ENCODE measurements at regions not wholly inside any gene's neighbourhood (a gene's known extent, or its start where the extent isn't known, plus 50 kb on each side); places are given as distances from the start of the nearest gene placed in this dataset.
"Not testable (repeated sequence)": the region's sequence is repeated elsewhere in the genome, so short reads cannot be mapped to it uniquely, and the experiment has no call there.

DNA sequence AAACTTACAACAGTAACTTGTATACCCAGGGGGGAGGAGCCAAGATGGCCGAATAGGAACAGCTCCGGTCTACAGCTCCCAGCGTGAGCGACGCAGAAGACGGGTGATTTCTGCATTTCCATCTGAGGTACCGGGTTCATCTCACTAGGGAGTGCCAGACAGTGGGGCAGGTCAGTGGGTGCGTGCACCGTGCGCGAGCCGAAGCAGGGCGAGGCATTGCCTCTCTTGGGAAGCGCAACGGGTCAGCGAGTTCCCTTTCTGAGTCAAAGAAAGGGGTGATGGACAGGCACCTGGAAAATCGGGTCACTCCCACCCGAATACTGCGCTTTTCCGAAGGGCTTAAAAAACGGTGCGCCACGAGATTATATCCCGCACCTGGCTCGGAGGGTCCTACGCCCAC, 278.8 kb downstream of the FAM47B start:
- H3K27ac Mint-ChIP-seq; CTCF ChIA-PET; H3K4me1 Mint-ChIP-seq; H3K27me3 Mint-ChIP-seq; DNase-seq; H3K4me3 Mint-ChIP-seq; ATAC-seq; H3K36me3 Mint-ChIP-seq; H3K9me3 Mint-ChIP-seq (ENCODE audit: low read depth): not testable (repeated sequence)

- H3K36me3 Mint-ChIP-seq = no peaks in the 10 kb centered on the region
These were observed 301.6 kb downstream of the FAM47B start for GRCh38 chrX:35244088-35244741.

DNA sequence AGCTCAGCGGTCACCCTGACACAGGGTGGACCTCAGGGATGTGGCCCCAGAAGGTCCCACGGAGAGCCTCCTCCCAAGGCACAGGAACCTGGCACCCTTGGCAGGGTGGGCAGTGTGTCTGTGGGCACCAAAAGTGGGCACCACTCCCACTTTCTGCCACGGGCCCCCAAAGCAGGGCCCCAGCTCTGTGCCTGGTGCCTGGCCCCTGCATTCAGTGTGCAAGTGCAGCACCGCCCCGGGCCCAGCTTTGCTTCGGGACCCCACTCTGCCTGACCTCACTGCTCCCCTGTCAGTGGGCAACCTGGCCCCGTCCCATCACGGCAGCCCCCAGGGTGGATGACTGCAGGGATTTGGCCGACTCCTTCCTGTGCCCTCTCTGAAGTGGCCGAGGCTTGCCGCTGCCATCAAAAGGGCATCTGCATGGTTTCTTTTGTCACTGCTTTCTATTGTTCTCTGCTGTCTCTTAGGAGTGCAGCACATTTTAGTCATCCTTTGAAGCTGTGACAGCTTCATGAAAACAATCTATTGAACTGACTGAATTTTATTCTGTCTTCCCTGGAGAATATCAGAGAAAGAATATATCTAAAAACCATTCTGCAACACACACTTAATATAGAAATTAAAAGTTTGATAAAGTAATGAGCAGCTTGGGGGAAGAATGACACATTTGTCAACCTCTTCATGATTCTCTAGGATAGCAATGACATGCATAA, 302.4 kb downstream of the FAM47B start:
- Mint-ChIP-seq H3K27me3 (no peaks in the 10 kb centered on the region), H3K4me1 (no peaks in the 10 kb centered on the region), H3K9me3 (ENCODE audit: low read depth) (no peaks in the 10 kb centered on the region), H3K36me3 (no peaks in the 10 kb centered on the region), H3K4me3 (no peak overlapping the region), H3K27ac (no peak overlapping the region)
- DNase-seq = no peak
- CTCF ChIA-PET = no interaction called here
- no peak for ATAC-seq

More at GRCh38 chrX:35244088-35244741, 301.6 kb downstream of the FAM47B start:
- no peaks in the 10 kb centered on the region for H3K9me3 Mint-ChIP-seq (ENCODE audit: low read depth)
- H3K4me1 Mint-ChIP-seq = no peaks in the 10 kb centered on the region
- H3K27me3 Mint-ChIP-seq = no peaks in the 10 kb centered on the region
- no peak overlapping the region for H3K4me3 Mint-ChIP-seq
- ATAC-seq (no peak), DNase-seq (no peak)
- CTCF ChIA-PET = no interaction called here
- H3K27ac Mint-ChIP-seq = no peak overlapping the region

- no peaks in the 10 kb centered on the region for H3K27me3 Mint-ChIP-seq
- H3K36me3 Mint-ChIP-seq = no peaks in the 10 kb centered on the region
- H3K4me3 Mint-ChIP-seq = no peak overlapping the region
- DNase-seq (no peak), ATAC-seq (no peak)
- H3K9me3 Mint-ChIP-seq (ENCODE audit: low read depth) = no peaks in the 10 kb centered on the region
- H3K4me1 Mint-ChIP-seq = no peaks in the 10 kb centered on the region
- CTCF ChIA-PET = no interaction called here
- no peak overlapping the region for H3K27ac Mint-ChIP-seq
These were observed 308.6 kb downstream of the FAM47B start for GRCh38 chrX:35251226-35251625.

GRCh38 chrX:35276115-35276514, 333.5 kb downstream of the FAM47B start:
- no peak for DNase-seq
- Mint-ChIP-seq H3K27me3 (no peaks in the 10 kb centered on the region), H3K36me3 (no peaks in the 10 kb centered on the region), H3K9me3 (ENCODE audit: low read depth) (no peaks in the 10 kb centered on the region), H3K27ac (no peak overlapping the region), H3K4me1 (no peaks in the 10 kb centered on the region), H3K4me3 (no peak overlapping the region)
- no peak for ATAC-seq
- CTCF ChIA-PET = no interaction called here

- H3K27me3 Mint-ChIP-seq = no peaks in the 10 kb centered on the region
- H3K27ac Mint-ChIP-seq = no peak overlapping the region
- CTCF ChIA-PET = no interaction called here
- DNase-seq = no peak
- H3K4me3 Mint-ChIP-seq = no peak overlapping the region
- no peaks in the 10 kb centered on the region for H3K4me1 Mint-ChIP-seq
- ATAC-seq = no peak
- H3K36me3 Mint-ChIP-seq = no peaks in the 10 kb centered on the region
- no peaks in the 10 kb centered on the region for H3K9me3 Mint-ChIP-seq (ENCODE audit: low read depth)
These were observed 342.8 kb downstream of the FAM47B start for GRCh38 chrX:35285289-35285962.

- ATAC-seq = no peak
- CTCF ChIA-PET = no interaction called here
- no peaks in the 10 kb centered on the region for H3K9me3 Mint-ChIP-seq (ENCODE audit: low read depth)
- no peaks in the 10 kb centered on the region for H3K4me1 Mint-ChIP-seq
- H3K36me3 Mint-ChIP-seq = no peaks in the 10 kb centered on the region
- H3K27ac Mint-ChIP-seq = no peak overlapping the region
- no peak overlapping the region for H3K4me3 Mint-ChIP-seq
- DNase-seq = no peak
- no peaks in the 10 kb centered on the region for H3K27me3 Mint-ChIP-seq
These were observed 346.1 kb downstream of the FAM47B start for GRCh38 chrX:35288657-35289056.

DNA sequence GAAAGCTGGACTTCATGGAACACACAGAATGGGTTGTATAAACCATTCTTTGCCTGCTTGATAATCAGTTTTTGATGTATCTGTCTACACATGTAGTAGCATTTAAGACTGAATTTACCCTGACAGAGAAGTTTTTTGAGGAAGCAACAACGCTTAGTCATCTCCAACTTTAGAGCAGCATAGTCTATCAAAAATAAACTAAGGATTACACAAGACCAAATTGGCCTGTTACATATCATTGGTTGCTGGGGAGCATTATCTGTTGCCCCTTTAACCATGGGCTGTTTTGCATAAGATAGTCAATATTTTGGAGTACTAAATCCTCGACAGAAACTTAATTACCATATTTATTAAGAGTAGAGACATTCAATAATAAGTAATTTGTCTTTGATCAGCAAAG, 347.4 kb downstream of the FAM47B start:
- CTCF ChIA-PET = no interaction called here
- ATAC-seq = no peak

DNA sequence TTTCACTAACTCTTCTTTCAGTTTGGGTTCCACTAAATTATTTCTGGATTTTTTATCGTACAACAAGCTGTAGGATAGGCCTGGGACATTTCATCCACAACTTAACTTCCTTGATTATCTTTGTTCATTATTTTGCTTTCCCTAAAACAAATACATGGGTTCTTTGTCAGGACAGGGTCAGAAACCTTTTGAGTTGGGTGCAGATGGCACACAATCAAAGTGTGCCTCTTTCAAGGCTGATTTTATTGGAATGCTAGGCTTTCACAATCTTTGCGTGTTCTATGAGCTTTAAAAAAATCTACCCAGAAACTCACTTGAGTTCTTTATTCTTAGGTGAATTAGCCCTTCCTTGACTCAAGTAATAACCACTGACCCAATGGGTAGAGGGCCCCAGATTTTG, 348.4 kb downstream of the FAM47B start:
- ATAC-seq (no peak), DNase-seq (no peak)
- CTCF ChIA-PET = interaction anchor here (1.2 kb wide), 1 partner anchor 32 kb away, joined by 3 read pairs; no protein-coding TSS in a partner anchor
- no peaks in the 10 kb centered on the region for H3K4me1 Mint-ChIP-seq
- no peak overlapping the region for H3K27ac Mint-ChIP-seq
- H3K9me3 Mint-ChIP-seq (ENCODE audit: low read depth) = no peaks in the 10 kb centered on the region
- no peaks in the 10 kb centered on the region for H3K27me3 Mint-ChIP-seq
- no peak overlapping the region for H3K4me3 Mint-ChIP-seq
- H3K36me3 Mint-ChIP-seq = no peaks in the 10 kb centered on the region

More for the DNA sequence above, 347.4 kb downstream of the FAM47B start:
- Mint-ChIP-seq H3K4me3 (no peak overlapping the region), H3K4me1 (no peaks in the 10 kb centered on the region), H3K9me3 (ENCODE audit: low read depth) (no peaks in the 10 kb centered on the region), H3K27me3 (no peaks in the 10 kb centered on the region), H3K36me3 (no peaks in the 10 kb centered on the region), H3K27ac (no peak overlapping the region)
- no peak for DNase-seq

DNA sequence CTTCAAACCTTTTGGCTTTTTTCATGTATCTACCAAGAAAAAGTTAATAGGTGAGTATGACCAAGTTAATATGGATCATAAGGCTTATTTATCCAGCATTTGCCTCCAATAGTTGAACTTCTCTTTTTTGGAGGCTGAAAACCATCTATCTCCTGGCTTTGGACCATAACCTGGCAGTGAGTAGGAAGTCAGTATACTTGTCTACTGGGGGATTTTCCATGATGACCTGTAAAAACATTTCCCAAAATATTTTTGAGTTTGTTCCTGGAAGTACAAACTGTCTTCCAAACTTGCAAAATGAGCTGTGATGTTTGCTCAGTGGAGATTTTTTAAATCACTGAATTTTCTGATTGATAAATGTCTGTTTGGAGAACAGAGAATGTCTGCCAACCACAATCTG, 349.9 kb downstream of the FAM47B start:
- ATAC-seq (no peak), DNase-seq (no peak)
- Mint-ChIP-seq H3K27ac (no peak overlapping the region), H3K9me3 (ENCODE audit: low read depth) (no peaks in the 10 kb centered on the region), H3K27me3 (no peaks in the 10 kb centered on the region), H3K4me1 (no peaks in the 10 kb centered on the region), H3K4me3 (no peak overlapping the region), H3K36me3 (no peaks in the 10 kb centered on the region)
- CTCF ChIA-PET = no interaction called here

GRCh38 chrX:35305037-35305436, 362.4 kb downstream of the FAM47B start:
- H3K4me1 Mint-ChIP-seq; DNase-seq; H3K4me3 Mint-ChIP-seq; H3K36me3 Mint-ChIP-seq; H3K27ac Mint-ChIP-seq; ATAC-seq; CTCF ChIA-PET; H3K9me3 Mint-ChIP-seq (ENCODE audit: low read depth); H3K27me3 Mint-ChIP-seq: not testable (repeated sequence)

- Mint-ChIP-seq H3K4me3 (no peak overlapping the region), H3K27me3 (no peaks in the 10 kb centered on the region), H3K9me3 (ENCODE audit: low read depth) (no peaks in the 10 kb centered on the region), H3K4me1 (no peaks in the 10 kb centered on the region), H3K27ac (no peak overlapping the region), H3K36me3 (no peaks in the 10 kb centered on the region)
- CTCF ChIA-PET = no interaction called here
- no peak for DNase-seq
- ATAC-seq = no peak
These were observed 397.2 kb downstream of the FAM47B start for GRCh38 chrX:35339796-35340195.

DNA sequence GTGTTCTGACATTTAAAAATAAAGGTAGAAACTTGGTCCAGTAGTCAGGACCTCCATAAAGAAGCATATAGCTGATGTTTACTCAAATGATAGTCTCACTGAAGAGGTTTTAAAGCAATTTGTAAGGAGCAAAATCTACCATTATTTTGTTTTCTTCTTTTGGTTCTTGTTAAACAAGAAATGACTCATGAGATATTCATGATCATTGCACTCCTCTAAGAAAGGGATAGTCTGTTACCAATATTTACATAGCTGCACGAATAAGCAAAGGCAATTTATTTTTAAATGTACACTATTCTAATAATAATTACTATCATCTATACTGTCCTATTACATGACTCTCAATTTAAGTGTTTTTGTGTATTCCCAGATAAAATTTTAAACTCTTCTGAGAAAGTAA, 397.9 kb downstream of the FAM47B start:
- no peaks in the 10 kb centered on the region for H3K27me3 Mint-ChIP-seq
- no peaks in the 10 kb centered on the region for H3K9me3 Mint-ChIP-seq (ENCODE audit: low read depth)
- DNase-seq (no peak), ATAC-seq (no peak)
- no peak overlapping the region for H3K4me3 Mint-ChIP-seq
- no peaks in the 10 kb centered on the region for H3K4me1 Mint-ChIP-seq
- no peak overlapping the region for H3K27ac Mint-ChIP-seq
- no peaks in the 10 kb centered on the region for H3K36me3 Mint-ChIP-seq
- CTCF ChIA-PET = no interaction called here

- Mint-ChIP-seq H3K27me3 (no peaks in the 10 kb centered on the region), H3K4me3 (no peak overlapping the region), H3K27ac (no peak overlapping the region), H3K9me3 (ENCODE audit: low read depth) (peaks cover 7% of the 10 kb centered on the region), H3K4me1 (no peaks in the 10 kb centered on the region), H3K36me3 (no peaks in the 10 kb centered on the region)
- no peak for ATAC-seq
- no peak for DNase-seq
- CTCF ChIA-PET = no interaction called here
These were observed 408.6 kb downstream of the FAM47B start for GRCh38 chrX:35351212-35351611.

All from activated CD8-positive, alpha-beta memory T cell treated with anti-CD3 and anti-CD28 coated beads, Interleukin-2, amount 10 ng/mL, durations not matched to agents 7 days and 5 days (primary cell).